DOHH2 (cell line): ENCODE measurements at regions not wholly inside any gene's neighbourhood (a gene's known extent, or its start where the extent isn't known, plus 50 kb on each side); places are given as distances from the start of the nearest gene placed in this dataset.

Experiments
- H3F3A ChIP-seq: fragments of 200-600 bp; sonication (generic), shearing (Covaris generic); 2 replicates; pipeline ENCODE4 v1.6.0; 2016; ENCODE audit warnings: antibody characterized with exemption, mild to moderate bottlenecking; ENCODE audit not compliant: control insufficient read depth, insufficient read depth
- H3K27ac ChIP-seq: fragments of 200-600 bp; sonication (generic); 2 replicates; pipeline ENCODE4 v1.5.1; 2014; ENCODE audit warnings: low read depth, mild to moderate bottlenecking, low read length, moderate library complexity
- H3K27me3 ChIP-seq: fragments of 200-600 bp; sonication (generic); 2 replicates; pipeline ENCODE4 v1.6.1; 2014; ENCODE audit warnings: mild to moderate bottlenecking, low read length, mixed read lengths; ENCODE audit not compliant: control insufficient read depth
- H3K36me3 ChIP-seq: fragments of 200-600 bp; sonication (generic); 2 replicates; pipeline ENCODE4 v1.6.1; 2014; ENCODE audit warnings: mild to moderate bottlenecking, low read length, moderate library complexity, mixed read lengths; ENCODE audit not compliant: control insufficient read depth
- H3K4me1 ChIP-seq: fragments of 200-600 bp; sonication (generic); 2 replicates; pipeline ENCODE4 v1.6.1; 2014; ENCODE audit warnings: mild to moderate bottlenecking, low read length, mixed read lengths; ENCODE audit not compliant: control insufficient read depth
- H3K4me2 ChIP-seq: fragments of 200-600 bp; sonication (generic); 2 replicates; pipeline ENCODE4 v1.6.0; 2014; ENCODE audit warnings: mild to moderate bottlenecking, low read length, moderate library complexity
- H3K4me3 ChIP-seq: fragments of 200-600 bp; sonication (generic); 2 replicates; pipeline ENCODE4 v1.5.1; 2014; ENCODE audit warnings: mild to moderate bottlenecking, low read length, mixed read lengths
- H3K79me2 ChIP-seq: fragments of 200-600 bp; sonication (generic); 2 replicates; pipeline ENCODE4 v1.6.1; 2014; ENCODE audit warnings: mild to moderate bottlenecking, low read length, mixed read lengths; ENCODE audit not compliant: control insufficient read depth
- H3K9me2 ChIP-seq: fragments of 200-600 bp; sonication (generic); replicated peaks from 2 replicates; pipeline ENCODE4 v1.6.1; 2014; ENCODE audit warnings: mild to moderate bottlenecking, low read length, mixed read lengths; ENCODE audit not compliant: control insufficient read depth
- H3K9me3 ChIP-seq: fragments of 200-600 bp; sonication (generic); 2 replicates; pipeline ENCODE4 v1.6.1; 2014; ENCODE audit warnings: antibody characterized with exemption, low read length, mixed read lengths; ENCODE audit not compliant: control insufficient read depth, insufficient read depth
- H4K20me1 ChIP-seq: fragments of 200-600 bp; sonication (generic); 2 replicates; pipeline ENCODE4 v1.6.0; 2014; ENCODE audit warnings: low read depth, mild to moderate bottlenecking, antibody characterized with exemption, low read length, moderate library complexity; ENCODE audit not compliant: control insufficient read depth, insufficient read depth
- EZH2phosphoT487 ChIP-seq: fragments of 200-600 bp; sonication (generic); IDR thresholded peaks from 2 replicates; pipeline ENCODE4 v1.6.1; 2017; ENCODE audit warnings: borderline replicate concordance, mild to moderate bottlenecking, antibody characterized with exemption, low read length, moderate library complexity, mixed read lengths
- TF ChIP-seq, protein P1 (sequence below): fragments of 200-600 bp; sonication (generic); IDR thresholded peaks from one replicate; pipeline ENCODE4 v1.5.1; 2014; ENCODE audit warnings: antibody characterized with exemption, mild to moderate bottlenecking, low read depth, low read length; ENCODE audit not compliant: poor library complexity, severe bottlenecking

DNA sequence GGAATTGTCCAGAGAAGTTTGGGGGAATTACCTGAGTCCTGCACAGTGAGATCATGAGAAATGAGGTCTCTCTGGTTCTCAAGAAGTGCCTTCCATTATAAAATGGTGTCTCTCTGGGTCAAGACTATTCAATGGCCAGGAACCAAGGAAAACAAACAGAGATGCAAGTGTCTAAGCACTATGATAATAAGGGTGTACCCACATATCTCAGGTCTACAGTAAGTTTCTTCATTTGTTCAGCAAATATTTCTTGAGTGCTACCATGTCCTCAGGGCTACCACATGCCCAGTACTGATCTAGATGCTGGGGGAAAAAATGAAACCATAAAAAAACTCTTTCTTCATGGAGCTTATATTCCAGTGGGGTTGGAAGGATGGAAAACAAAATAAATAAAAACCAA is 170.0 kb downstream of the ACKR3 start:
- Histone ChIP-seq H3K36me3 (no peaks in the 10 kb centered on the region), H3K4me2 (no peak overlapping the region), H3K9me2 (no peaks in the 10 kb centered on the region), H4K20me1 (no peaks in the 10 kb centered on the region), H3K4me3 (no peak overlapping the region), H3K4me1 (no peaks in the 10 kb centered on the region), H3K9me3 (no peaks in the 10 kb centered on the region), H3F3A (no peaks in the 10 kb centered on the region), H3K27me3 (peaks cover 2% of the 10 kb centered on the region; the same call in 1 of the 2 replicates), H3K79me2 (no peaks in the 10 kb centered on the region), H3K27ac (no peak overlapping the region)
- no peak for TF ChIP-seq EZH2phosphoT487
- TF ChIP-seq, protein P1, sequence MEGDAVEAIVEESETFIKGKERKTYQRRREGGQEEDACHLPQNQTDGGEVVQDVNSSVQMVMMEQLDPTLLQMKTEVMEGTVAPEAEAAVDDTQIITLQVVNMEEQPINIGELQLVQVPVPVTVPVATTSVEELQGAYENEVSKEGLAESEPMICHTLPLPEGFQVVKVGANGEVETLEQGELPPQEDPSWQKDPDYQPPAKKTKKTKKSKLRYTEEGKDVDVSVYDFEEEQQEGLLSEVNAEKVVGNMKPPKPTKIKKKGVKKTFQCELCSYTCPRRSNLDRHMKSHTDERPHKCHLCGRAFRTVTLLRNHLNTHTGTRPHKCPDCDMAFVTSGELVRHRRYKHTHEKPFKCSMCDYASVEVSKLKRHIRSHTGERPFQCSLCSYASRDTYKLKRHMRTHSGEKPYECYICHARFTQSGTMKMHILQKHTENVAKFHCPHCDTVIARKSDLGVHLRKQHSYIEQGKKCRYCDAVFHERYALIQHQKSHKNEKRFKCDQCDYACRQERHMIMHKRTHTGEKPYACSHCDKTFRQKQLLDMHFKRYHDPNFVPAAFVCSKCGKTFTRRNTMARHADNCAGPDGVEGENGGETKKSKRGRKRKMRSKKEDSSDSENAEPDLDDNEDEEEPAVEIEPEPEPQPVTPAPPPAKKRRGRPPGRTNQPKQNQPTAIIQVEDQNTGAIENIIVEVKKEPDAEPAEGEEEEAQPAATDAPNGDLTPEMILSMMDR, result no peak

DNA sequence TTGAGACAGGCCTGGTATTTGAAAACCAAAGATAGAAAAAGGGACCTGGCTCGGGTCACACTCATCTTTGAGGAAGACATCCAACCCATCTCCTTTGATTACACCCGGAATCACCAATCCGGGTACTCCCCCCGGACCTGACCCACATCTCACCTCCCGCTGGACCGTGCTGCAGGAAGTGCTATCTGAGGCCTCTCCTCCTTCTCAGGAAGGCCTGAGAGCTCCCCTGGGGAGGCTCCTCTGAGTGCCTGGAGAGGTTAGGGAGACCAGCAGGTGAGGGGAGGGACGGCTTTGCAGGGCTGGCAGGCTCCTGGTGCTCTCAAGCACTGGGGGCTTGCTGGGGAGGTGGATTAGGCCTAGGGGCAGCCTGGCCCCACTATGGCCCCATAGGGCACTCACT is 170.9 kb downstream of the ACKR3 start:
- Histone ChIP-seq H3K9me3 (no peaks in the 10 kb centered on the region), H3K9me2 (no peaks in the 10 kb centered on the region), H3F3A (no peaks in the 10 kb centered on the region), H3K4me1 (no peaks in the 10 kb centered on the region), H3K36me3 (no peaks in the 10 kb centered on the region), H3K27ac (no peak overlapping the region), H4K20me1 (no peaks in the 10 kb centered on the region), H3K4me3 (no peak overlapping the region), H3K4me2 (no peak overlapping the region), H3K27me3 (peaks cover 2% of the 10 kb centered on the region; the same call in 1 of the 2 replicates), H3K79me2 (no peaks in the 10 kb centered on the region)
- TF ChIP-seq EZH2phosphoT487, result no peak
- TF ChIP-seq, protein P1, result no peak

DNA sequence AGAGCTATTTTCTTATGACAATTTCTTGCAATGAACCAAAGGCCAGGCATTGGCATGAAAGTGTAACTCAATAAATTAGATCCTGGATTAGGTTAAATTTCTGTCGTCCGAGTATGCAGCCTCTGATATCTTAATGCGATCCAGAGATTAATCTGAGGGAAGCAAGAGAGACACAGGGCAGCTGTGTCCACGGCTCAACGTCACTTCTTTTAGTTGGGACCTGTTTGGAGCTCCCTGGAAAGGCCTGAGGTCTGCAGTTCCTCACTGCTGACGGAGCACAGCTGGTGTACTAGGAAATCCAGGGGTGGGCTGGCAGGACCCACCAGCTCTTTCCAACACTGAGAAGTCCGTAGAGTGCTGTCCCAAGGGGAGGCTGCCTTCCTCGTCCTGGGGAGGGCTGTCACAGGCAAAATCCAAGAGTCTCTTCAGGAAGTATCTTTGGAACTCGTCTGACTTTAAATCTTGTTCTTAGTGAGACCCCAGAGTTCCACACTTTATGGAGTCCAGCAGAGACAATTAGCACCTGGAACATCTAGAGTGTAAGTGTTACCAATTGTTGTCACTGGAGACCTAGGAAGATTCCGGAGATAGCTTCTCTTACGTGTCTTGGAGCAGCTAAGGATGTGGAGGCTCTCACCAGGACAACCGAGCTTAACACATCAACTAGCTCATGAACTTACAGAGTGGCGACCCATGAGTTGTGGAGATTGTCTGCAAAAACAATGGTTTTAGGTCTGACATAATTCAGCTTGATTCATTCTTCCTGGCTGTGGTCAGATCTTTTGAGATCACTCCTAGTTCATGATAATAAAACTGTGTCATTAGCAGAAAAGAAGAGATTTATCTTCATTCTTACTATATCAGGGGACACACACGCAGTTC is 173.7 kb downstream of the ACKR3 start:
- Histone ChIP-seq H4K20me1 (no peaks in the 10 kb centered on the region), H3K36me3 (no peaks in the 10 kb centered on the region), H3K9me2 (no peaks in the 10 kb centered on the region), H3F3A (no peaks in the 10 kb centered on the region), H3K27ac (no peak overlapping the region), H3K4me3 (no peak overlapping the region), H3K9me3 (no peaks in the 10 kb centered on the region), H3K79me2 (no peaks in the 10 kb centered on the region), H3K4me1 (no peaks in the 10 kb centered on the region), H3K4me2 (no peak overlapping the region), H3K27me3 (peaks cover 7% of the 10 kb centered on the region)
- no peak for TF ChIP-seq EZH2phosphoT487
- TF ChIP-seq, protein P1, result no peak
